Mucosa of gallbladder (tissue), 1 donor: ENCODE measurements at regions not wholly inside any gene's neighbourhood (a gene's known extent, or its start where the extent isn't known, plus 50 kb on each side); places are given as distances from the start of the nearest gene placed in this dataset.
A peak's percentile ranks its signal among the peaks of the same experiment; 100 is the strongest.
"Not testable (repeated sequence)": the region's sequence is repeated elsewhere in the genome, so short reads cannot be mapped to it uniquely, and the experiment has no call there.

Experiments
- DNase-seq: peaks from one replicate; pipeline ENCODE4 v3.0.0-alpha.2; 2020; ENCODE audit warnings: low spot score
- donor health status: DM: no; HTN: no; CAD: no.

GRCh38 chr7:27412164-27412563, 169.6 kb downstream of the EVX1 start:
- no peak for DNase-seq

GRCh38 chr7:27418541-27418940, 175.9 kb downstream of the EVX1 start:
- no peak for DNase-seq

GRCh38 chr7:27419581-27420177, 177.1 kb downstream of the EVX1 start:
- DNase-seq: no peak

- DNase-seq: peak; percentile 15
Observed at GRCh38 chr7:27420702-27421101, 178.1 kb downstream of the EVX1 start.

- peak; percentile 87 for DNase-seq
Observed at GRCh38 chr7:27423290-27423689, 180.7 kb downstream of the EVX1 start.

- no peak for DNase-seq
Observed at GRCh38 chr7:27423821-27424220, 181.2 kb downstream of the EVX1 start.

- DNase-seq: peak; percentile 53
Observed at GRCh38 chr7:27424231-27424630, 181.6 kb downstream of the EVX1 start.

GRCh38 chr7:27424749-27425148, 182.1 kb downstream of the EVX1 start:
- DNase-seq: no peak

GRCh38 chr7:27427416-27427815, 184.8 kb downstream of the EVX1 start:
- no peak for DNase-seq

GRCh38 chr7:27430105-27430504, 187.5 kb downstream of the EVX1 start:
- DNase-seq: no peak

GRCh38 chr7:27431465-27431864, 188.9 kb downstream of the EVX1 start:
- DNase-seq: no peak

- no peak for DNase-seq
Observed at GRCh38 chr7:27433581-27433980, 191.0 kb downstream of the EVX1 start.

GRCh38 chr7:27434756-27435400, 192.3 kb downstream of the EVX1 start:
- no peak for DNase-seq

GRCh38 chr7:27435461-27435860, 192.9 kb downstream of the EVX1 start:
- no peak for DNase-seq

GRCh38 chr7:27438881-27439589, 196.4 kb downstream of the EVX1 start:
- no peak for DNase-seq

GRCh38 chr7:27442455-27442854, 199.9 kb downstream of the EVX1 start:
- DNase-seq: no peak

GRCh38 chr7:27449046-27449445, 206.4 kb downstream of the EVX1 start:
- not testable (repeated sequence) for DNase-seq

- no peak for DNase-seq
Observed at GRCh38 chr7:27453702-27454405, 208.8 kb downstream of the HIBADH start.

- DNase-seq: not testable (repeated sequence)
Observed at GRCh38 chr7:27457120-27457519, 205.6 kb downstream of the HIBADH start.

- DNase-seq: not testable (repeated sequence)
Observed at GRCh38 chr7:27457603-27458565, 204.8 kb downstream of the HIBADH start.

- DNase-seq: no peak
Observed at GRCh38 chr7:27459021-27459730, 203.5 kb downstream of the HIBADH start.
